ENCODE measurements at regions not wholly inside any gene's neighbourhood (a gene's known extent, or its start where the extent isn't known, plus 50 kb on each side); places are given as distances from the start of the nearest gene placed in this dataset.

- ATAC-seq: no peak
- 93 to 96% methylated on average over 2 to 5 of the region's 5 CpGs for WGBS, 2 donors (ENCODE audit: low coverage in 1 of 2)
These were observed 381.7 kb upstream of the CCDC196 start for GRCh38 chr14:66104486-66104885.

GRCh38 chr14:66105815-66106214 is 380.4 kb upstream of the CCDC196 start:
- H3K36me3 ChIP-seq: no peaks in the 10 kb centered on the region
- ATAC-seq: no peak
- no peak overlapping the region for H3K4me3 ChIP-seq
- whole genome bisulfite sequencing, 2 donors (ENCODE audit: low coverage in 1 of 2): 58 to 73% methylated on average over 3 to 4 of the region's 4 CpGs
- no peak for TF ChIP-seq POLR2AphosphoS5 (IDR thresholded peaks at IDR 0.05)
- H3K9me3 ChIP-seq: no peaks in the 10 kb centered on the region
- no peak overlapping the region for H3K27ac ChIP-seq
- no peaks in the 10 kb centered on the region for H3K27me3 ChIP-seq
- H3K4me1 ChIP-seq: no peaks in the 10 kb centered on the region

More at GRCh38 chr14:66104486-66104885, 381.7 kb upstream of the CCDC196 start:
- H3K9me3 ChIP-seq: no peaks in the 10 kb centered on the region
- no peaks in the 10 kb centered on the region for H3K4me1 ChIP-seq
- H3K4me3 ChIP-seq: no peak overlapping the region
- no peaks in the 10 kb centered on the region for H3K36me3 ChIP-seq
- no peak overlapping the region for H3K27ac ChIP-seq
- no peak for TF ChIP-seq POLR2AphosphoS5 (IDR thresholded peaks at IDR 0.05)
- TF ChIP-seq POLR2A (IDR thresholded peaks at IDR 0.05): no peak
- no peak for TF ChIP-seq EP300 (IDR thresholded peaks at IDR 0.05)
- TF ChIP-seq CTCF (IDR thresholded peaks at IDR 0.05): no peak
- no peaks in the 10 kb centered on the region for H3K27me3 ChIP-seq

GRCh38 chr14:66109426-66109825 is 376.7 kb upstream of the CCDC196 start:
- WGBS, 2 donors (ENCODE audit: low coverage in 1 of 2): 100% methylated on average over 1 of the region's 1 CpG
- Histone ChIP-seq H3K27me3 (no peaks in the 10 kb centered on the region), H3K4me1 (no peaks in the 10 kb centered on the region), H3K27ac (no peak overlapping the region), H3K4me3 (no peak overlapping the region), H3K9me3 (no peaks in the 10 kb centered on the region), H3K36me3 (no peaks in the 10 kb centered on the region)
- ATAC-seq: no peak
- no peak for TF ChIP-seq POLR2A (IDR thresholded peaks at IDR 0.05)
- TF ChIP-seq CTCF (IDR thresholded peaks at IDR 0.05): no peak

GRCh38 chr14:66111891-66112290 is 374.3 kb upstream of the CCDC196 start:
- Histone ChIP-seq H3K4me3 (no peak overlapping the region), H3K27me3 (no peaks in the 10 kb centered on the region), H3K9me3 (no peaks in the 10 kb centered on the region), H3K36me3 (no peaks in the 10 kb centered on the region), H3K27ac (no peak overlapping the region), H3K4me1 (no peaks in the 10 kb centered on the region)
- 85% methylated on average over 4 of the region's 6 CpGs; no CpG with 5 or more reads in 1 of the 2 donors for WGBS, 2 donors (ENCODE audit: low coverage in 1 of 2)
- TF ChIP-seq POLR2A (IDR thresholded peaks at IDR 0.05) (no peak), EP300 (IDR thresholded peaks at IDR 0.05) (no peak), POLR2AphosphoS5 (IDR thresholded peaks at IDR 0.05) (no peak), CTCF (IDR thresholded peaks at IDR 0.05) (no peak)
- no peak for ATAC-seq

GRCh38 chr14:66114071-66114470 is 372.1 kb upstream of the CCDC196 start:
- Histone ChIP-seq H3K4me1 (no peaks in the 10 kb centered on the region), H3K27ac (no peak overlapping the region), H3K27me3 (no peaks in the 10 kb centered on the region), H3K36me3 (no peaks in the 10 kb centered on the region), H3K9me3 (no peaks in the 10 kb centered on the region), H3K4me3 (no peak overlapping the region)
- no peak for TF ChIP-seq POLR2A (IDR thresholded peaks at IDR 0.05)
- TF ChIP-seq POLR2AphosphoS5 (IDR thresholded peaks at IDR 0.05): no peak
- TF ChIP-seq EP300 (IDR thresholded peaks at IDR 0.05): no peak
- TF ChIP-seq CTCF (IDR thresholded peaks at IDR 0.05): no peak
- no peak for ATAC-seq
- WGBS, 2 donors (ENCODE audit: low coverage in 1 of 2): 73 to 83% methylated on average over 3 of the region's 3 CpGs
